ENCODE measurements at regions not wholly inside any gene's neighbourhood (a gene's known extent, or its start where the extent isn't known, plus 50 kb on each side); places are given as distances from the start of the nearest gene placed in this dataset.
"Not testable (repeated sequence)": the region's sequence is repeated elsewhere in the genome, so short reads cannot be mapped to it uniquely, and the experiment has no call there.

DNA sequence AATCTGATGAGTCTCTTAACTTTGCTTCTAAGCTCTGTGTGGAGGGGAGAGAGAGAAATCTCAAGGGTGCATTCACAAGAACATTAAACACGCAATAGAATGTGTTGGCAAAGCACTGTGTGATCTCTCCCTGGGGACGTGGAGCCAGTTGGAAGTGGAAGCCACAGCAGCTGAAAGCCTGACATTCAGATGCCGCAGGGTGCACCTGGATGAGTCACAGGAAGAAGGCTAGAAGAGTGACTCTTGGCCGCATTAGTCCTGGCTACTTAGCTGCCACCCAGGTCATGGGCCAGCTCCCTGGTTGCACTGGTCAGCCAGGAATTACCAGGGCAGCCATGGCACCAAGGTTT, 186.9 kb downstream of the ADRA2C start:
- not testable (repeated sequence) for TF ChIP-seq EZH2 (IDR thresholded peaks at IDR 0.05; ENCODE audit: insufficient read depth, poor library complexity, severe bottlenecking); EZH2phosphoT487 (IDR thresholded peaks at IDR 0.05; ENCODE audit: insufficient read depth, low read depth)

Data from GM23248 (cell line).